ENCODE measurements at regions not wholly inside any gene's neighbourhood (a gene's known extent, or its start where the extent isn't known, plus 50 kb on each side); places are given as distances from the start of the nearest gene placed in this dataset.

- TF ChIP-seq MAX (IDR thresholded peaks at IDR 0.05; ENCODE audit: low read depth, low read length) = no peak
- no peak for TF ChIP-seq CTCF (IDR thresholded peaks at IDR 0.05; ENCODE audit: low read depth, low read length)
These were observed 84.7 kb upstream of the PHACTR3 start for GRCh38 chr20:59519707-59520014.

Data from NB4 (cell line).